Karpas-422 (cell line): ENCODE measurements at regions not wholly inside any gene's neighbourhood (a gene's known extent, or its start where the extent isn't known, plus 50 kb on each side); places are given as distances from the start of the nearest gene placed in this dataset.

ENCODE experiments used
- DNase-seq: peaks from one replicate; pipeline ENCODE4 v3.0.0-alpha.2; 2015
- H2AFZ ChIP-seq: fragments of 200-600 bp; sonication (generic); 2 replicates; pipeline ENCODE4 v1.6.1; 2014; ENCODE audit warnings: antibody characterized with exemption, low read length, mixed read lengths
- H3K27ac ChIP-seq: fragments of 200-600 bp; sonication (generic); 2 replicates; pipeline ENCODE4 v1.5.1; 2014; ENCODE audit warnings: mild to moderate bottlenecking, low read length, moderate library complexity
- H3K27me3 ChIP-seq: fragments of 200-600 bp; sonication (generic); 2 replicates; pipeline ENCODE4 v1.6.1; 2014; ENCODE audit warnings: low read length, mixed read lengths
- H3K36me3 ChIP-seq: fragments of 200-600 bp; sonication (generic); 2 replicates; pipeline ENCODE4 v1.6.1; 2014; ENCODE audit warnings: low read length, mixed read lengths; ENCODE audit not compliant: insufficient read depth
- H3K4me1 ChIP-seq: fragments of 200-600 bp; sonication (generic); 2 replicates; pipeline ENCODE4 v1.6.1; 2014; ENCODE audit warnings: mild to moderate bottlenecking, low read length, mixed read lengths
- H3K4me2 ChIP-seq: fragments of 200-600 bp; sonication (generic); 2 replicates; pipeline ENCODE4 v1.6.1; 2014; ENCODE audit warnings: low read length, low read depth, mild to moderate bottlenecking; ENCODE audit not compliant: poor library complexity, severe bottlenecking
- H3K4me3 ChIP-seq: fragments of 200-600 bp; sonication (generic); 2 replicates; pipeline ENCODE4 v1.5.1; 2014; ENCODE audit warnings: mild to moderate bottlenecking, antibody characterized with exemption, low read length, mixed read lengths
- H3K79me2 ChIP-seq: fragments of 200-600 bp; sonication (generic); 2 replicates; pipeline ENCODE4 v1.6.1; 2014; ENCODE audit warnings: mild to moderate bottlenecking, low read length, mixed read lengths
- H3K9ac ChIP-seq: fragments of 200-600 bp; sonication (generic); 2 replicates; pipeline ENCODE4 v1.6.0; 2014; ENCODE audit warnings: low read length
- H3K9me2 ChIP-seq: fragments of 200-600 bp; sonication (generic), shearing (Covaris generic); replicated peaks from 2 replicates; pipeline ENCODE4 v1.6.0; 2014; ENCODE audit warnings: mild to moderate bottlenecking, low read length, moderate library complexity; ENCODE audit not compliant: insufficient read depth
- H3K9me3 ChIP-seq: fragments of 300-700, 200-600 bp; sonication (generic); 2 replicates; pipeline ENCODE4 v1.6.1; 2014; ENCODE audit warnings: low read length, mixed read lengths
- H4K20me1 ChIP-seq: fragments of 200-600 bp; sonication (generic); 2 replicates; pipeline ENCODE4 v1.6.1; 2014; ENCODE audit warnings: mild to moderate bottlenecking, antibody characterized with exemption, low read length, low read depth; ENCODE audit not compliant: insufficient read depth

GRCh38 chr10:130999376-131000202 is 311.9 kb downstream of the TCERG1L start:
- peaks cover 90% of the 10 kb centered on the region for H3K4me1 ChIP-seq
- peak overlapping the region; percentile 76 for H3K4me2 ChIP-seq
- no peaks in the 10 kb centered on the region for H3K9me2 ChIP-seq
- H2AFZ ChIP-seq = no peak overlapping the region
- H3K4me3 ChIP-seq = no peak overlapping the region
- peaks cover 9% of the 10 kb centered on the region; the same call in 1 of the 2 replicates for H3K27me3 ChIP-seq
- no peaks in the 10 kb centered on the region for H4K20me1 ChIP-seq
- H3K9ac ChIP-seq = peak overlapping the region; percentile 54
- H3K27ac ChIP-seq = peak overlapping the region; percentile 99
- no peaks in the 10 kb centered on the region; the same call in 1 of the 2 replicates for H3K36me3 ChIP-seq
- peaks cover 8% of the 10 kb centered on the region; the same call in 1 of the 2 replicates for H3K9me3 ChIP-seq
- H3K79me2 ChIP-seq = no peaks in the 10 kb centered on the region
- DNase-seq = no peak

- Histone ChIP-seq H3K9me3 (peaks cover 8% of the 10 kb centered on the region; the same call in 1 of the 2 replicates), H3K27ac (peak overlapping the region; percentile 99), H3K9me2 (no peaks in the 10 kb centered on the region), H4K20me1 (no peaks in the 10 kb centered on the region), H2AFZ (no peak overlapping the region; the same call in 1 of the 2 replicates), H3K4me2 (peak overlapping the region; percentile 76), H3K27me3 (peaks cover 8% of the 10 kb centered on the region; the same call in 1 of the 2 replicates), H3K4me1 (peaks cover 84% of the 10 kb centered on the region), H3K9ac (peak overlapping the region; percentile 54), H3K4me3 (peak overlapping the region; percentile 29), H3K79me2 (no peaks in the 10 kb centered on the region), H3K36me3 (no peaks in the 10 kb centered on the region; the same call in 1 of the 2 replicates)
- DNase-seq = peak; percentile 61
Observed at GRCh38 chr10:131000244-131000643, 311.3 kb downstream of the TCERG1L start.

- H3K27ac ChIP-seq = peak overlapping the region; percentile 99
- peak overlapping the region; percentile 29 for H3K4me3 ChIP-seq
- no peaks in the 10 kb centered on the region for H3K79me2 ChIP-seq
- H3K9me3 ChIP-seq = peaks cover 7% of the 10 kb centered on the region; the same call in 1 of the 2 replicates
- peak overlapping the region; percentile 54 for H3K9ac ChIP-seq
- peaks cover 4% of the 10 kb centered on the region; the same call in 1 of the 2 replicates for H3K27me3 ChIP-seq
- no peaks in the 10 kb centered on the region for H4K20me1 ChIP-seq
- H3K4me1 ChIP-seq = peaks cover 79% of the 10 kb centered on the region
- H3K4me2 ChIP-seq = peak overlapping the region; percentile 76
- no peaks in the 10 kb centered on the region; the same call in 1 of the 2 replicates for H3K36me3 ChIP-seq
- DNase-seq = peak; percentile 87
- H2AFZ ChIP-seq = no peak overlapping the region
- no peaks in the 10 kb centered on the region for H3K9me2 ChIP-seq
Observed at GRCh38 chr10:131000743-131001142, 310.8 kb downstream of the TCERG1L start.

- Histone ChIP-seq H2AFZ (no peak overlapping the region), H4K20me1 (no peaks in the 10 kb centered on the region), H3K4me3 (peak overlapping the region; percentile 52), H3K4me1 (peaks cover 81% of the 10 kb centered on the region), H3K4me2 (peak overlapping the region; percentile 76), H3K79me2 (no peaks in the 10 kb centered on the region), H3K27ac (peak overlapping the region; percentile 99), H3K9me3 (peaks cover under 1% of the 10 kb centered on the region; the same call in 1 of the 2 replicates), H3K9me2 (no peaks in the 10 kb centered on the region), H3K9ac (peak overlapping the region; percentile 73), H3K27me3 (peaks cover 2% of the 10 kb centered on the region; the same call in 1 of the 2 replicates), H3K36me3 (no peaks in the 10 kb centered on the region; the same call in 1 of the 2 replicates)
- DNase-seq = peak; percentile 95
Observed at GRCh38 chr10:131001438-131001837, 310.1 kb downstream of the TCERG1L start.

GRCh38 chr10:131002031-131002861 is 309.3 kb downstream of the TCERG1L start:
- Histone ChIP-seq H3K27ac (peak overlapping the region; percentile 99), H3K4me1 (peaks cover 82% of the 10 kb centered on the region), H3K4me2 (peak overlapping the region; percentile 76), H3K9me2 (no peaks in the 10 kb centered on the region), H3K27me3 (0 out of 2 replicates have a peak, but pooled peaks cover 2% of the 10 kb centered on the region), H4K20me1 (no peaks in the 10 kb centered on the region), H3K9ac (peak overlapping the region; percentile 73), H2AFZ (no peak overlapping the region), H3K79me2 (no peaks in the 10 kb centered on the region), H3K4me3 (peak overlapping the region; percentile 52), H3K9me3 (no peaks in the 10 kb centered on the region; the same call in 1 of the 2 replicates), H3K36me3 (no peaks in the 10 kb centered on the region; the same call in 1 of the 2 replicates)
- peak; percentile 98 for DNase-seq

- peak overlapping the region; percentile 76 for H3K4me2 ChIP-seq
- H3K4me3 ChIP-seq = peak overlapping the region; percentile 41
- no peaks in the 10 kb centered on the region for H4K20me1 ChIP-seq
- no peak overlapping the region for H2AFZ ChIP-seq
- H3K36me3 ChIP-seq = no peaks in the 10 kb centered on the region; the same call in 1 of the 2 replicates
- no peak for DNase-seq
- H3K27me3 ChIP-seq = 0 out of 2 replicates have a peak, but pooled peaks cover 2% of the 10 kb centered on the region
- H3K9me2 ChIP-seq = no peaks in the 10 kb centered on the region
- H3K27ac ChIP-seq = peak overlapping the region; percentile 99
- H3K79me2 ChIP-seq = no peaks in the 10 kb centered on the region
- no peaks in the 10 kb centered on the region; the same call in 1 of the 2 replicates for H3K9me3 ChIP-seq
- peaks cover 82% of the 10 kb centered on the region for H3K4me1 ChIP-seq
- H3K9ac ChIP-seq = peak overlapping the region; percentile 58; the same call in 1 of the 2 replicates
Observed at GRCh38 chr10:131003455-131003854, 308.1 kb downstream of the TCERG1L start.

- Histone ChIP-seq H2AFZ (no peak overlapping the region), H3K9me2 (no peaks in the 10 kb centered on the region), H3K27me3 (0 out of 2 replicates have a peak, but pooled peaks cover 2% of the 10 kb centered on the region), H3K36me3 (no peaks in the 10 kb centered on the region; the same call in 1 of the 2 replicates), H3K27ac (no peak overlapping the region), H3K9ac (no peak overlapping the region), H3K79me2 (no peaks in the 10 kb centered on the region), H3K4me3 (no peak overlapping the region), H3K4me2 (peak overlapping the region; percentile 76), H3K9me3 (no peaks in the 10 kb centered on the region; the same call in 1 of the 2 replicates), H3K4me1 (peaks cover 82% of the 10 kb centered on the region), H4K20me1 (no peaks in the 10 kb centered on the region)
- no peak for DNase-seq
Observed at GRCh38 chr10:131004276-131004675, 307.2 kb downstream of the TCERG1L start.
